Aorta (tissue), 5 donors: ENCODE measurements at regions not wholly inside any gene's neighbourhood (a gene's known extent, or its start where the extent isn't known, plus 50 kb on each side); places are given as distances from the start of the nearest gene placed in this dataset.
"Not testable (repeated sequence)": the region's sequence is repeated elsewhere in the genome, so short reads cannot be mapped to it uniquely, and the experiment has no call there.

ENCODE experiments used
- ATAC-seq: fragments of 200-7000 bp; cut with Tn5 transposase; one replicate; pipeline ENCODE4 v1.9.1; 2022; ENCODE audit warnings: moderate library complexity; ENCODE audit not compliant: low FRiP score
- DNase-seq, 2 donors: peaks; one replicate each; pipeline ENCODE4 v3.0.0-alpha.2; 2020
- H3K27ac ChIP-seq, 2 donors: one replicate each; pipeline ENCODE4 v1.5.1; 2013; ENCODE audit warnings: low read length in 2 of 2, mild to moderate bottlenecking in 2 of 2, moderate library complexity in 2 of 2, control low read depth in 1 of 2, inconsistent platforms in 1 of 2, low read depth in 1 of 2
- H3K27me3 ChIP-seq, 2 donors: one replicate each; pipeline ENCODE4 v1.6.1; 2013; ENCODE audit warnings: control low read depth in 1 of 2, low read length in 1 of 2, mild to moderate bottlenecking in 1 of 2, moderate library complexity in 1 of 2; ENCODE audit not compliant: insufficient read depth in 2 of 2, control insufficient read depth in 1 of 2
- H3K36me3 ChIP-seq, 2 donors: one replicate each; pipeline ENCODE4 v1.6.1; 2013; ENCODE audit warnings: control low read depth in 1 of 2, low read length in 1 of 2, mild to moderate bottlenecking in 1 of 2; ENCODE audit not compliant: insufficient read depth in 2 of 2, control insufficient read depth in 1 of 2
- H3K4me1 ChIP-seq, 2 donors: one replicate each; pipeline ENCODE4 v1.6.1; 2013; ENCODE audit warnings: low read length in 2 of 2, control low read depth in 1 of 2, mild to moderate bottlenecking in 1 of 2, moderate library complexity in 1 of 2; ENCODE audit not compliant: insufficient read depth in 2 of 2, control insufficient read depth in 1 of 2
- H3K4me3 ChIP-seq, 2 donors: one replicate each; pipeline ENCODE4 v1.5.1; 2013; ENCODE audit warnings: low read length in 2 of 2, control low read depth in 1 of 2, mild to moderate bottlenecking in 1 of 2
- H3K9me3 ChIP-seq: one replicate; pipeline ENCODE4 v1.6.1; 2013; ENCODE audit warnings: mild to moderate bottlenecking, low read length; ENCODE audit not compliant: control insufficient read depth
- WGBS, 2 donors: extraction: QIAGEN DNeasy Blood & Tissue Kit; methylation state at CpG; one replicate each; pipeline ENCODE4 v1.1.7; 2013; 5-methylcytosine and 5-hydroxymethylcytosine counted together
- intact Hi-C, 2 donors: fragments of 100-400 bp; cut with DNase I; formaldehyde crosslinking; loops; one replicate each; pipeline versions ENCODE4 v1.14.2 to v1.15.0; 2022
- donor health status: healthy with polysubstance abuse.
- donor health status: Bipolar disorder and iron deficiency.
- donor health status: DM: no; HTN: no; CAD: no.
- donor health status: DM: no; HTN: no; CAD: no.
- donor health status: DM: yes; HTN: yes; CAD: no.

GRCh38 chr2:121832412-121833357, 77.2 kb downstream of the TSN start:
- WGBS, 2 donors: 82 to 88% methylated on average over 14 of the region's 14 CpGs
- ATAC-seq (no peak), DNase-seq (no peak)
- H3K4me1 ChIP-seq: no peaks in the 10 kb centered on the region
- intact Hi-C loops: no loop called here
- no peaks in the 10 kb centered on the region for H3K27me3 ChIP-seq
- H3K9me3 ChIP-seq: no peaks in the 10 kb centered on the region
- no peak overlapping the region for H3K4me3 ChIP-seq
- H3K27ac ChIP-seq: no peak overlapping the region
- H3K36me3 ChIP-seq: no peaks in the 10 kb centered on the region

- WGBS, 2 donors: 76 to 78% methylated on average over 4 of the region's 4 CpGs
- no peak overlapping the region for H3K4me3 ChIP-seq
- DNase-seq (no peak), ATAC-seq (no peak)
- H3K9me3 ChIP-seq: no peaks in the 10 kb centered on the region
- intact Hi-C loops: no loop called here
- no peak overlapping the region for H3K27ac ChIP-seq
- H3K4me1 ChIP-seq: no peaks in the 10 kb centered on the region
- no peaks in the 10 kb centered on the region for H3K36me3 ChIP-seq
- no peaks in the 10 kb centered on the region for H3K27me3 ChIP-seq
These were observed 77.9 kb downstream of the TSN start for GRCh38 chr2:121833358-121833723.

GRCh38 chr2:121836611-121837010, 81.2 kb downstream of the TSN start:
- no peaks in the 10 kb centered on the region for H3K27me3 ChIP-seq
- no peak overlapping the region for H3K4me3 ChIP-seq
- intact Hi-C loops: no loop called here
- H3K27ac ChIP-seq: no peak overlapping the region
- H3K36me3 ChIP-seq: no peaks in the 10 kb centered on the region
- 29 to 36% methylated on average over 10 of the region's 10 CpGs for WGBS, 2 donors
- DNase-seq (no peak), ATAC-seq (no peak)
- H3K9me3 ChIP-seq: no peaks in the 10 kb centered on the region
- no peaks in the 10 kb centered on the region for H3K4me1 ChIP-seq

- H3K27ac ChIP-seq: no peak overlapping the region
- intact Hi-C loops: no loop called here
- 83 to 87% methylated on average over 3 of the region's 3 CpGs for WGBS, 2 donors
- no peaks in the 10 kb centered on the region for H3K9me3 ChIP-seq
- no peaks in the 10 kb centered on the region for H3K4me1 ChIP-seq
- ATAC-seq (no peak), DNase-seq (no peak)
- no peak overlapping the region for H3K4me3 ChIP-seq
- no peaks in the 10 kb centered on the region for H3K27me3 ChIP-seq
- no peaks in the 10 kb centered on the region for H3K36me3 ChIP-seq
These were observed 82.1 kb downstream of the TSN start for GRCh38 chr2:121837591-121837990.

GRCh38 chr2:121838551-121838950, 83.1 kb downstream of the TSN start:
- no peaks in the 10 kb centered on the region for H3K4me1 ChIP-seq
- intact Hi-C loops: no loop called here
- 97 to 98% methylated on average over 2 of the region's 2 CpGs for WGBS, 2 donors
- H3K36me3 ChIP-seq: no peaks in the 10 kb centered on the region
- no peak for DNase-seq
- no peak for ATAC-seq
- no peak overlapping the region for H3K4me3 ChIP-seq
- no peaks in the 10 kb centered on the region for H3K9me3 ChIP-seq
- H3K27me3 ChIP-seq: no peaks in the 10 kb centered on the region
- no peak overlapping the region for H3K27ac ChIP-seq

- peaks cover 2% of the 10 kb centered on the region for H3K9me3 ChIP-seq
- intact Hi-C loops: no loop called here
- WGBS, 2 donors: 86 to 88% methylated on average over 3 of the region's 3 CpGs
- no peaks in the 10 kb centered on the region for H3K4me1 ChIP-seq
- no peaks in the 10 kb centered on the region for H3K36me3 ChIP-seq
- no peak for DNase-seq
- H3K27ac ChIP-seq: no peak overlapping the region
- no peak overlapping the region for H3K4me3 ChIP-seq
- ATAC-seq: no peak
- no peaks in the 10 kb centered on the region for H3K27me3 ChIP-seq
These were observed 84.1 kb downstream of the TSN start for GRCh38 chr2:121839584-121839983.

GRCh38 chr2:121849236-121849635, 93.8 kb downstream of the TSN start:
- Histone ChIP-seq H3K9me3 (no peaks in the 10 kb centered on the region), H3K36me3 (no peaks in the 10 kb centered on the region), H3K27me3 (no peaks in the 10 kb centered on the region), H3K4me3 (no peak overlapping the region), H3K4me1 (no peaks in the 10 kb centered on the region), H3K27ac (no peak overlapping the region)
- intact Hi-C loops: no loop called here
- ATAC-seq (no peak), DNase-seq (no peak)
- WGBS, 2 donors: 46 to 48% methylated on average over 2 of the region's 2 CpGs

- H3K4me1 ChIP-seq, H3K9me3 ChIP-seq, H3K27ac ChIP-seq, H3K36me3 ChIP-seq, DNase-seq, ATAC-seq, H3K4me3 ChIP-seq, intact Hi-C loops, H3K27me3 ChIP-seq: not testable (repeated sequence)
- WGBS, 2 donors: 76 to 79% methylated on average over 1 of the region's 1 CpG
These were observed 97.7 kb downstream of the TSN start for GRCh38 chr2:121853149-121853548.

- Histone ChIP-seq H3K4me3 (no peak overlapping the region), H3K27me3 (peaks cover 0 to 2% of the 10 kb centered on the region in 2 donors), H3K9me3 (peaks cover 4% of the 10 kb centered on the region), H3K27ac (no peak overlapping the region), H3K4me1 (no peaks in the 10 kb centered on the region), H3K36me3 (no peaks in the 10 kb centered on the region)
- ATAC-seq (no peak), DNase-seq (no peak)
- 29% methylated on average over 4 of the region's 4 CpGs for WGBS, 2 donors
- intact Hi-C loops: no loop called here
These were observed 100.1 kb downstream of the TSN start for GRCh38 chr2:121855510-121855909.
